ENCODE measurements at regions not wholly inside any gene's neighbourhood (a gene's known extent, or its start where the extent isn't known, plus 50 kb on each side); places are given as distances from the start of the nearest gene placed in this dataset.

DNA sequence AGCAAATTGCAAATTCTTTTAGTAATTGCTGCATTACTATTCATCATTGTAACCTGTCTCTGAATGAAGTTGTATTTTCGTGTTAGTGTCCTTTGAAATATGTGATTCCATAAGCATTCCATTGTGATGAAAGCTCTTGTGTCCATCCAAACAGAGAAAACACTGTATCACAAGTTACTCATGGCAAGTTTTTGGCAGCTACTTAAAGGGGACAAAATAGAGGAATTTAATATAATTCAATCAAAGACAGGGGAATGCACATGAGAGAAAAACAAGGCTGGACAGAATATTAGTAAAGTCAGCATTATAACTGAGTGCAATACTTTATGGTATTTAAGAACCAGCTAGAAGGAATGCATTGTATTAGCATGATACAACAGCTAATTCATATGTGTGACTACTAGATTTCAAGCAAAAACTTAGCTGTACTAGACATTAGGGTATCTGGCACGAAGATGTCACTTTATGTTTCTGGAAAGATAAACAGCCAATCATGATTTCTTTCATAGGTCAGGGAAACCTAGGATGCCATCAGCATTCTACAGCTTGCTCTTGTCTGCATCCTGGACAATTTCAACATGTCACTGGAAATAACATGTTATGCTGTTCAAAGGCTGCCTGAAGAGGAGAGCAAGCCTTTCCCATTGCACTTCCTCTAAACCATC, 270.6 kb upstream of the MARCKS start:
- TF ChIP-seq, protein P1, sequence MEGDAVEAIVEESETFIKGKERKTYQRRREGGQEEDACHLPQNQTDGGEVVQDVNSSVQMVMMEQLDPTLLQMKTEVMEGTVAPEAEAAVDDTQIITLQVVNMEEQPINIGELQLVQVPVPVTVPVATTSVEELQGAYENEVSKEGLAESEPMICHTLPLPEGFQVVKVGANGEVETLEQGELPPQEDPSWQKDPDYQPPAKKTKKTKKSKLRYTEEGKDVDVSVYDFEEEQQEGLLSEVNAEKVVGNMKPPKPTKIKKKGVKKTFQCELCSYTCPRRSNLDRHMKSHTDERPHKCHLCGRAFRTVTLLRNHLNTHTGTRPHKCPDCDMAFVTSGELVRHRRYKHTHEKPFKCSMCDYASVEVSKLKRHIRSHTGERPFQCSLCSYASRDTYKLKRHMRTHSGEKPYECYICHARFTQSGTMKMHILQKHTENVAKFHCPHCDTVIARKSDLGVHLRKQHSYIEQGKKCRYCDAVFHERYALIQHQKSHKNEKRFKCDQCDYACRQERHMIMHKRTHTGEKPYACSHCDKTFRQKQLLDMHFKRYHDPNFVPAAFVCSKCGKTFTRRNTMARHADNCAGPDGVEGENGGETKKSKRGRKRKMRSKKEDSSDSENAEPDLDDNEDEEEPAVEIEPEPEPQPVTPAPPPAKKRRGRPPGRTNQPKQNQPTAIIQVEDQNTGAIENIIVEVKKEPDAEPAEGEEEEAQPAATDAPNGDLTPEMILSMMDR (IDR thresholded peaks at IDR 0.05), result no peak
- no peak for TF ChIP-seq POLR2A (IDR thresholded peaks at IDR 0.05)
- TF ChIP-seq POLR2AphosphoS5 (IDR thresholded peaks at IDR 0.05), result no peak
